Right atrium auricular region (tissue), 2 donors: ENCODE measurements at regions not wholly inside any gene's neighbourhood (a gene's known extent, or its start where the extent isn't known, plus 50 kb on each side); places are given as distances from the start of the nearest gene placed in this dataset.

Experiments
- DNase-seq: peaks from one replicate; pipeline ENCODE4 v3.0.0-alpha.2; 2019; ENCODE audit warnings: low spot score
- H3K27ac ChIP-seq, 2 donors: fragments of 200-600 bp; sonication (generic); 1 replicate in 1 of 2; 2 replicates in 1 of 2; pipeline ENCODE4 v1.5.1; 2016 to 2019
- H3K27me3 ChIP-seq, 2 donors: fragments of 200-600 bp; sonication (generic); one replicate each; pipeline versions ENCODE4 v1.5.1 to v1.6.0; 2017 to 2019
- H3K36me3 ChIP-seq: fragments of 200-600 bp; sonication (generic); one replicate; pipeline ENCODE4 v1.5.1; 2016
- H3K4me1 ChIP-seq, 2 donors: fragments of 200-600 bp; sonication (generic); one replicate each; pipeline versions ENCODE4 v1.5.1 to v1.6.0; 2017 to 2019
- H3K4me3 ChIP-seq, 2 donors: fragments of 200-600 bp; sonication (generic); 1 replicate in 1 of 2; 2 replicates in 1 of 2; pipeline ENCODE4 v1.5.1; 2017 to 2019; ENCODE audit warnings: mild to moderate bottlenecking in 1 of 2, moderate library complexity in 1 of 2
- H3K9me3 ChIP-seq, 2 donors: fragments of 200-600 bp; sonication (generic); one replicate each; pipeline ENCODE4 v1.5.1; 2019
- TF ChIP-seq, protein P1 (sequence below), 2 donors: fragments of 200-600 bp; sonication (generic); IDR thresholded peaks; one replicate each; pipeline ENCODE4 v1.5.1; 2019; ENCODE audit warnings: antibody characterized with exemption in 2 of 2

DNA sequence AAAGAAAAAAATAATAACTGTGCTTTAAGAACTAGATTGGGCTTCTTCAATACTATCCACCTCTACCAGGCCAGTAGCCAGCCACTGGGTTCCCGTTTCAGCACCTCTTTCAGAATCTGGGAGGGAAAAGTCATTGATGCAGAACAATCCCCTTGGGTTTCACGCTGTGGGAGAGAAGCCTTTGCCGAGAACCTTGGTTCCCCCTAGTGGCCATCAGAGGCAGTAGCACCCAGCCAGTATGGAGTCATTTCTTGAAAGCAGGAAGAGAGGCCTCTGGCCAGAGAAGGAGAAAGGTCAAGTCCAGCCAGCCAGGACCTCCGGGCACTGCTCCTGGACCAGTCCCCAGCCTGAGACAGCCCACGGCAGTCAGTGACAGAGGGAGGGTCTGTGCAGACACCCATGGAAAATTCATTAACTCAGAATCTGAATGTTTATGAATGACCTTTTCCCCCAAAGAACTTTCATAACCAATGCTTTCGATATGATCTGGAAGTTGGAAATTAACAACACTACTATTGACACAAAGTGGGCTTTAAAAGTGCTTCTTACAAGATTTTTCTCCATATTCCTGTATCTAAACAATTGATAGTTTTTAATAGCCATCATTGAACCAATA lies 51.2 kb upstream of the CDH5 start:
- Histone ChIP-seq H3K27ac (no peak overlapping the region), H3K9me3 (no peaks in the 10 kb centered on the region), H3K36me3 (no peaks in the 10 kb centered on the region), H3K4me1 (peaks cover 0 to 9% of the 10 kb centered on the region in 2 donors), H3K4me3 (no peak overlapping the region), H3K27me3 (no peaks in the 10 kb centered on the region)
- DNase-seq, result peak; percentile 74
- TF ChIP-seq, protein P1, sequence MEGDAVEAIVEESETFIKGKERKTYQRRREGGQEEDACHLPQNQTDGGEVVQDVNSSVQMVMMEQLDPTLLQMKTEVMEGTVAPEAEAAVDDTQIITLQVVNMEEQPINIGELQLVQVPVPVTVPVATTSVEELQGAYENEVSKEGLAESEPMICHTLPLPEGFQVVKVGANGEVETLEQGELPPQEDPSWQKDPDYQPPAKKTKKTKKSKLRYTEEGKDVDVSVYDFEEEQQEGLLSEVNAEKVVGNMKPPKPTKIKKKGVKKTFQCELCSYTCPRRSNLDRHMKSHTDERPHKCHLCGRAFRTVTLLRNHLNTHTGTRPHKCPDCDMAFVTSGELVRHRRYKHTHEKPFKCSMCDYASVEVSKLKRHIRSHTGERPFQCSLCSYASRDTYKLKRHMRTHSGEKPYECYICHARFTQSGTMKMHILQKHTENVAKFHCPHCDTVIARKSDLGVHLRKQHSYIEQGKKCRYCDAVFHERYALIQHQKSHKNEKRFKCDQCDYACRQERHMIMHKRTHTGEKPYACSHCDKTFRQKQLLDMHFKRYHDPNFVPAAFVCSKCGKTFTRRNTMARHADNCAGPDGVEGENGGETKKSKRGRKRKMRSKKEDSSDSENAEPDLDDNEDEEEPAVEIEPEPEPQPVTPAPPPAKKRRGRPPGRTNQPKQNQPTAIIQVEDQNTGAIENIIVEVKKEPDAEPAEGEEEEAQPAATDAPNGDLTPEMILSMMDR (IDR thresholded peaks at IDR 0.05), result peak; percentile 92 to 97

DNA sequence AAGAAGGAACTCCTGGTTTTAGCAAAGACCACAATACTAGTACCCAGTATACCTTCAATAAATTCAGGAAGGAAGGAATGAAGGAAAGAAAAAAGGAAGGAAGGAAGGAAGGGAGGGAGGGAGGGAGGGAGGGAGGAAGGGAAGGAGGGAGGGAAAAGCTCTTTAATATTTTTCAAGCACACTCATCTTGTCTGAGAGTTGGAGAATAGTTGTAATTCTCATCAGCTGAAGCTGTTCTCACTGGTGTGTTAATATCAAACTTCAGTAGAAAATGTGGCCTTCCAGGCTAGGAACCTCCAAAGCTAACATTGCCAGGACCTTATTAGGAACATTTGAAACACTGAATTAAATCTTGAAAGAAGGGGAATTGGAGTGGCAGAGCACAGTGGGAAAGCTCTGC lies 55.2 kb upstream of the CDH5 start:
- peaks cover 0 to 9% of the 10 kb centered on the region in 2 donors for H3K4me1 ChIP-seq
- no peak overlapping the region for H3K4me3 ChIP-seq
- no peaks in the 10 kb centered on the region for H3K36me3 ChIP-seq
- no peaks in the 10 kb centered on the region for H3K27me3 ChIP-seq
- H3K9me3 ChIP-seq, result no peaks in the 10 kb centered on the region
- H3K27ac ChIP-seq, result no peak overlapping the region
- TF ChIP-seq, protein P1 (IDR thresholded peaks at IDR 0.05), result no peak
- no peak for DNase-seq

DNA sequence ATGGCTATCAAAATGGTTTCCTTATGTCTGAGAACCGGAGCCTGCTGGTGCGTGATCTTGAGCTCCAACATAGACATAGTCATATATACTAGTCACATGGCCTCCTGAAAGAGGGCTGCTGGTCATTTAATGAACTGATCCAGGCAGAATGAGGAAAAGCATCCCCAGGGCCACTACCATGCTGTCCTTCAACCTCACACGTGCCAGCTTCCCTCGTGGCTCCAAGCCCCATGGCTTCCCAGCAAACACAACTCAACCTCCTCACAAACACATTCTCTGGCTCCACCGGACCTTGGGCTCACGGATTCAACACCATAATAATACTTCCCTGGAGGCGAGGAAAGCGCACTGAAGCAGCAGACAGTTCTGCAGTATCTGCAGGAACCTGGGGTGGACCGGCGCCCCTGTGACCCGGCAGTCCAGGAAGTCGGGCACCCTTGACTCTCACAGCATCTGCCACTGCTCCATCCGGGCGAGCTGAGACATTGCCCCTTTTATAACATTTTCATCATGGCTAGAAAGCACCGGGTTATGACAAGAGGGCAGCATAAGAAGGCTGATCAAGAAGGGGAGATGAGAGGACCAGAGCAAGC lies 57.2 kb upstream of the CDH5 start:
- no peaks in the 10 kb centered on the region for H3K9me3 ChIP-seq
- TF ChIP-seq, protein P1 (IDR thresholded peaks at IDR 0.05), result no peak
- no peak overlapping the region for H3K4me3 ChIP-seq
- H3K27ac ChIP-seq, result no peak overlapping the region
- no peaks in the 10 kb centered on the region for H3K36me3 ChIP-seq
- H3K4me1 ChIP-seq, result no peaks in the 10 kb centered on the region
- no peaks in the 10 kb centered on the region for H3K27me3 ChIP-seq
- DNase-seq, result no peak

DNA sequence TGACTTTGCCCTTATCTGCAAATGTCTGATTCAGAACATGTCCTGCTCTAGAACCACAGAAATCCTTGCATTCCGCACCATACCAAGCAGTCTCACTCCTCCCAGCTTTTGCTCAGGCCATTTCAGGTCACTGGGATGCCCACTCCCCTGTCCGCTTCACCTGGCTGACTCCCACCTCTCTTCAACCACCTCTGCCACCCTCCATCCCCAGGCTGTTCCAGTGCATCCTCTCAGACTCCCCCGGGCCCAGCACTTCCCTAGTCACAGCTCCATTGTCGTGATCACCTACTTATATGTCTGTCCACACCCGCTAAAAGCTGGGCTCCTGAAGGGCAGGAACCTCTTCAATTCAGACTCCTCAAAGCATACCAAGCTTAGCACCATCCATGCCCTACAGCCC lies 58.4 kb upstream of the CDH5 start:
- Histone ChIP-seq H3K4me1 (no peaks in the 10 kb centered on the region), H3K4me3 (no peak overlapping the region), H3K9me3 (no peaks in the 10 kb centered on the region), H3K27me3 (no peaks in the 10 kb centered on the region), H3K36me3 (no peaks in the 10 kb centered on the region), H3K27ac (no peak overlapping the region)
- TF ChIP-seq, protein P1 (IDR thresholded peaks at IDR 0.05), result no peak
- no peak for DNase-seq

DNA sequence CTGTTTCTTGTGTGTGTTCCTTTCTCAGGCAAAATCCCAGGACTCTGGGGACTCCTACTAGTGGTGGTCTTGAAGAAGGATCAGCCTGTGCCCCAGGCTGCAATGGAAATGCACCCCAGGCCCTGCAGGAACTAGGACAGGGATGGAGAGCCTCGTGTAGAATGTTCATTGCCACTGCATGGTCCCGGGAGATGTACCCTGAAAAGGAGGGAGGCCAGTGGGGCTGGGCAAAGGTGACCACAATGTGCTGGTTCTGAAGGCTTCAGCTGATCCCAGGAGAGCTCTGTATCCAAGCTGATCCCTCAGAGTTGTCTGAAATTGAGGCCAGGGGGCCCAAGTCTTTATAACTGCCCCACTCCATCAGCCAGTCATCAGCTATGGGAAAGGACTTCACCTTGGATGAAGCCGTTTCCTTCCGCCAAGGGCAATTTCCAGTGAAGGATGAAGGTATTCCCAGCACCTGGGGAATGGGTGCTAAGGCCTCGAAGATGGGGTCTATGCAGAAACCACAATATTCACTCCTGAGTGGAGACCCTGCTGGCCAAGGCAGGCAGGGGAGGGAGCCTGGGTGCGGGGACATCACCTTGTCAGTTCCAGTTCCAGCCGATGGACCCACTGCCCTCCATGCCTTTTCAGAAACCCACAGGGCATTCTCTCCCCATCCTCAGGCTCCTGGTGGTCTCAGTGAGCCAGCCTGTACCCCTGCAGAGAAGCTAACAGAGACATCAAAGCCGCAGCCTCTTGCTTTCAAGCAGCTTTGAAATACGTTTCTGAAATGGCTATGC lies 59.9 kb upstream of the CDH5 start:
- no peaks in the 10 kb centered on the region for H3K27me3 ChIP-seq
- H3K27ac ChIP-seq, result no peak overlapping the region
- no peak for DNase-seq
- TF ChIP-seq, protein P1 (IDR thresholded peaks at IDR 0.05), result no peak
- no peaks in the 10 kb centered on the region for H3K4me1 ChIP-seq
- H3K9me3 ChIP-seq, result no peaks in the 10 kb centered on the region
- H3K4me3 ChIP-seq, result no peak overlapping the region
- no peaks in the 10 kb centered on the region for H3K36me3 ChIP-seq
